SK-N-SH treated with all-trans-retinoic acid at 6 μM for 48 hours (cell line): ENCODE measurements at regions not wholly inside any gene's neighbourhood (a gene's known extent, or its start where the extent isn't known, plus 50 kb on each side); places are given as distances from the start of the nearest gene placed in this dataset.

ENCODE experiments used
- ATAC-seq: fragments of 200-7000 bp; cut with Tn5 transposase; 3 replicates; pipeline ENCODE4 v1.9.1; 2020; ENCODE audit warnings: mild to moderate bottlenecking, moderate library complexity
- ARNTL ChIP-seq: fragments of 450-650 bp; formaldehyde crosslinking; IDR thresholded peaks from 2 replicates; pipeline ENCODE4 v1.5.0; 2020; ENCODE audit warnings: low read depth, mild to moderate bottlenecking, moderate library complexity, borderline replicate concordance
- BACH2 ChIP-seq: fragments of 250-450 bp; sonication (Bioruptor Pico); IDR thresholded peaks from 2 replicates; pipeline ENCODE4 v1.9.0; 2021; ENCODE audit warnings: mild to moderate bottlenecking, borderline replicate concordance
- CREB5 ChIP-seq: fragments of 250-450 bp; sonication (Bioruptor Pico); IDR thresholded peaks from 2 replicates; pipeline ENCODE4 v1.5.1; 2020; ENCODE audit warnings: low read depth, mild to moderate bottlenecking, moderate library complexity
- CSDC2 ChIP-seq: fragments of 250-450 bp; sonication (Bioruptor Pico); IDR thresholded peaks from 2 replicates; pipeline ENCODE4 v1.5.0; 2020; ENCODE audit warnings: mild to moderate bottlenecking, moderate library complexity
- CSRNP3 ChIP-seq: fragments of 250-450 bp; sonication (Bioruptor Pico); IDR thresholded peaks from 2 replicates; pipeline ENCODE4 v1.5.1; 2021; ENCODE audit warnings: mild to moderate bottlenecking, moderate library complexity
- ESRRG ChIP-seq: fragments of 250-450 bp; sonication (Bioruptor Pico); IDR thresholded peaks from 2 replicates; pipeline ENCODE4 v1.6.1; 2021; ENCODE audit warnings: mild to moderate bottlenecking
- GLIS3 ChIP-seq: fragments of 250-450 bp; sonication (Bioruptor Pico); IDR thresholded peaks from 2 replicates; pipeline ENCODE4 v1.5.0; 2020; ENCODE audit warnings: mild to moderate bottlenecking, moderate library complexity
- ISL1 ChIP-seq: fragments of 250-450 bp; sonication (Bioruptor Pico); IDR thresholded peaks from 2 replicates; pipeline ENCODE4 v2.1.2; 2022; ENCODE audit warnings: mild to moderate bottlenecking, moderate library complexity
- OSR1 ChIP-seq: fragments of 250-450 bp; sonication (Bioruptor Pico); IDR thresholded peaks from 2 replicates; pipeline ENCODE4 v1.8.0; 2022; ENCODE audit warnings: moderate library complexity, mild to moderate bottlenecking, inconsistent platforms
- PATZ1 ChIP-seq: fragments of 250-450 bp; sonication (Bioruptor Pico); IDR thresholded peaks from 2 replicates; pipeline ENCODE4 v1.8.0; 2020; ENCODE audit warnings: mild to moderate bottlenecking, moderate library complexity, borderline replicate concordance
- POU6F1 ChIP-seq: fragments of 250-450 bp; sonication (Bioruptor Pico); IDR thresholded peaks from 2 replicates; pipeline ENCODE4 v1.8.0; 2021; ENCODE audit warnings: low read depth, mild to moderate bottlenecking, moderate library complexity, borderline replicate concordance
- PPARA ChIP-seq: fragments of 250-450 bp; sonication (Bioruptor Pico); IDR thresholded peaks from 2 replicates; pipeline ENCODE4 v1.5.0; 2020; ENCODE audit warnings: mild to moderate bottlenecking, borderline replicate concordance
- RARB ChIP-seq: fragments of 250-450 bp; sonication (Bioruptor Pico); IDR thresholded peaks from 2 replicates; pipeline ENCODE4 v1.8.0; 2021; ENCODE audit warnings: mild to moderate bottlenecking, moderate library complexity
- SNAI2 ChIP-seq: fragments of 250-450 bp; sonication (Bioruptor Pico); IDR thresholded peaks from 2 replicates; pipeline ENCODE4 v1.5.0; 2020; ENCODE audit warnings: mild to moderate bottlenecking, moderate library complexity
- TCF4 ChIP-seq: fragments of 250-450 bp; sonication (Bioruptor Pico); IDR thresholded peaks from 2 replicates; pipeline ENCODE4 v1.8.0; 2021; ENCODE audit warnings: mild to moderate bottlenecking, moderate library complexity, borderline replicate concordance
- TOX ChIP-seq: fragments of 250-450 bp; sonication (Bioruptor Pico); IDR thresholded peaks from 2 replicates; pipeline ENCODE4 v1.8.0; 2021; ENCODE audit warnings: mild to moderate bottlenecking, moderate library complexity, borderline replicate concordance
- TSHZ2 ChIP-seq: fragments of 250-450 bp; sonication (Bioruptor Pico); IDR thresholded peaks from 2 replicates; pipeline ENCODE4 v1.5.0; 2020; ENCODE audit warnings: mild to moderate bottlenecking, moderate library complexity
- ZC3H10 ChIP-seq: fragments of 250-450 bp; sonication (Bioruptor Pico); IDR thresholded peaks from 2 replicates; pipeline ENCODE4 v1.5.1; 2021; ENCODE audit warnings: mild to moderate bottlenecking, moderate library complexity
- ZFP3 ChIP-seq: fragments of 250-450 bp; sonication (Bioruptor Pico); IDR thresholded peaks from 2 replicates; pipeline ENCODE4 v1.5.0; 2020; ENCODE audit warnings: mild to moderate bottlenecking, moderate library complexity
- ZFP30 ChIP-seq: fragments of 450-650 bp; formaldehyde crosslinking; IDR thresholded peaks from 2 replicates; pipeline ENCODE4 v1.5.0; 2022; ENCODE audit warnings: mild to moderate bottlenecking, moderate library complexity
- ZNF565 ChIP-seq: fragments of 450-650 bp; formaldehyde crosslinking; conservative IDR thresholded peaks from 2 replicates; pipeline ENCODE4 v1.5.0; 2020; ENCODE audit warnings: low read depth, mild to moderate bottlenecking, moderate library complexity
- ZNF70 ChIP-seq: fragments of 450-650 bp; formaldehyde crosslinking; IDR thresholded peaks from 2 replicates; pipeline ENCODE4 v1.5.0; 2020; ENCODE audit warnings: mild to moderate bottlenecking, moderate library complexity
- ZNF8 ChIP-seq: fragments of 450-650 bp; formaldehyde crosslinking; IDR thresholded peaks from 2 replicates; pipeline ENCODE4 v1.5.0; 2020; ENCODE audit warnings: mild to moderate bottlenecking, moderate library complexity

GRCh38 chr3:176526942-176527341, 670.3 kb downstream of the TBL1XR1 start:
- no peak for TF ChIP-seq ZFP3 (CRISPR knock-in tag)
- TF ChIP-seq PATZ1 (CRISPR knock-in tag): no peak
- no peak for TF ChIP-seq ESRRG (CRISPR knock-in tag)
- TF ChIP-seq ISL1 (CRISPR knock-in tag): peak; percentile 97
- no peak for TF ChIP-seq ZNF70
- no peak for TF ChIP-seq OSR1
- TF ChIP-seq ZNF565 (CRISPR knock-in tag): no peak
- peak; percentile 64 for TF ChIP-seq TCF4 (CRISPR knock-in tag)
- 0 out of 2 replicates have a peak, but pooled peaks have one; percentile 10 for TF ChIP-seq CREB5 (CRISPR knock-in tag)
- TF ChIP-seq POU6F1 (CRISPR knock-in tag): no peak
- no peak for TF ChIP-seq ZNF8 (CRISPR knock-in tag)
- TF ChIP-seq ZC3H10 (CRISPR knock-in tag): no peak
- TF ChIP-seq CSRNP3 (CRISPR knock-in tag): no peak
- no peak for TF ChIP-seq GLIS3 (CRISPR knock-in tag)
- TF ChIP-seq TOX (CRISPR knock-in tag): no peak
- no peak for TF ChIP-seq PPARA (CRISPR knock-in tag)
- no peak for TF ChIP-seq CSDC2 (CRISPR knock-in tag)
- TF ChIP-seq SNAI2: 0 out of 2 replicates have a peak, but pooled peaks have one; percentile 52
- no peak for TF ChIP-seq BACH2 (CRISPR knock-in tag)
- TF ChIP-seq TSHZ2 (CRISPR knock-in tag): no peak
- TF ChIP-seq RARB (CRISPR knock-in tag): no peak
- TF ChIP-seq ZFP30 (CRISPR knock-in tag): no peak
- TF ChIP-seq ARNTL (CRISPR knock-in tag): no peak
- no peak for ATAC-seq

- no peak for ATAC-seq
- TF ChIP-seq ZNF8 (CRISPR knock-in tag) (no peak), TOX (CRISPR knock-in tag) (no peak), TCF4 (CRISPR knock-in tag) (0 out of 2 replicates have a peak, but pooled peaks have one; percentile 47), CSDC2 (CRISPR knock-in tag) (no peak; the same call in 1 of the 2 replicates), ZNF70 (no peak), ZNF565 (CRISPR knock-in tag) (no peak), PATZ1 (CRISPR knock-in tag) (no peak), ZFP3 (CRISPR knock-in tag) (peak; percentile 41; the same call in 1 of the 2 replicates), SNAI2 (peak; percentile 41; the same call in 1 of the 2 replicates), PPARA (CRISPR knock-in tag) (no peak), ZFP30 (CRISPR knock-in tag) (no peak), ZC3H10 (CRISPR knock-in tag) (no peak), GLIS3 (CRISPR knock-in tag) (no peak; the same call in 1 of the 2 replicates), CSRNP3 (CRISPR knock-in tag) (no peak), ARNTL (CRISPR knock-in tag) (no peak), OSR1 (no peak), POU6F1 (CRISPR knock-in tag) (no peak; the same call in 1 of the 2 replicates), BACH2 (CRISPR knock-in tag) (no peak), ISL1 (CRISPR knock-in tag) (peak; percentile 92)
Measured at GRCh38 chr3:176526225-176526624, 671.1 kb downstream of the TBL1XR1 start.
